ENCODE measurements at regions not wholly inside any gene's neighbourhood (a gene's known extent, or its start where the extent isn't known, plus 50 kb on each side); places are given as distances from the start of the nearest gene placed in this dataset.
"Not testable (repeated sequence)": the region's sequence is repeated elsewhere in the genome, so short reads cannot be mapped to it uniquely, and the experiment has no call there.

- TF ChIP-seq POLR2A, CTCF (IDR thresholded peaks at IDR 0.05): not testable (repeated sequence)
Measured at GRCh38 chr12:16019-16418, 50.5 kb upstream of the IQSEC3 start.

Measured in adrenal gland (tissue), 5 donors.